NCI-H1092 (cell line): ENCODE measurements at regions not wholly inside any gene's neighbourhood (a gene's known extent, or its start where the extent isn't known, plus 50 kb on each side); places are given as distances from the start of the nearest gene placed in this dataset.
"Not testable (repeated sequence)": the region's sequence is repeated elsewhere in the genome, so short reads cannot be mapped to it uniquely, and the experiment has no call there.

Experiments used
- DNase-seq: peaks from one replicate; lab custom pipeline; 2025; lab: John Stamatoyannopoulos, UW

- DNase-seq = not testable (repeated sequence)
These were observed 310.9 kb upstream of the IZUMO3 start for GRCh38 chr9:24856601-24857000.

GRCh38 chr9:24846248-24846912, 300.7 kb upstream of the IZUMO3 start:
- DNase-seq = no peak

- no peak for DNase-seq
These were observed 298.5 kb upstream of the IZUMO3 start for GRCh38 chr9:24844217-24844616.

GRCh38 chr9:24841993-24842392, 296.3 kb upstream of the IZUMO3 start:
- DNase-seq = no peak

GRCh38 chr9:24832307-24832706, 286.6 kb upstream of the IZUMO3 start:
- DNase-seq = no peak

GRCh38 chr9:24828687-24829086, 283.0 kb upstream of the IZUMO3 start:
- no peak for DNase-seq

GRCh38 chr9:24824607-24825006, 278.9 kb upstream of the IZUMO3 start:
- DNase-seq = no peak

GRCh38 chr9:24820196-24820595, 274.5 kb upstream of the IZUMO3 start:
- DNase-seq = no peak

- no peak for DNase-seq
These were observed 272.1 kb upstream of the IZUMO3 start for GRCh38 chr9:24817756-24818155.

- no peak for DNase-seq
These were observed 270.3 kb upstream of the IZUMO3 start for GRCh38 chr9:24816006-24816405.

GRCh38 chr9:24801344-24801743, 255.6 kb upstream of the IZUMO3 start:
- DNase-seq = no peak

- DNase-seq = no peak
These were observed 248.1 kb upstream of the IZUMO3 start for GRCh38 chr9:24793787-24794186.

- DNase-seq = no peak
These were observed 230.5 kb upstream of the IZUMO3 start for GRCh38 chr9:24776226-24776625.

GRCh38 chr9:24774199-24774598, 228.5 kb upstream of the IZUMO3 start:
- not testable (repeated sequence) for DNase-seq

- no peak for DNase-seq
These were observed 220.4 kb upstream of the IZUMO3 start for GRCh38 chr9:24766081-24766480.

- no peak for DNase-seq
These were observed 219.5 kb upstream of the IZUMO3 start for GRCh38 chr9:24765025-24765756.

GRCh38 chr9:24738421-24738961, 192.8 kb upstream of the IZUMO3 start:
- DNase-seq = no peak

- DNase-seq = no peak
These were observed 186.1 kb upstream of the IZUMO3 start for GRCh38 chr9:24731754-24732153.

- no peak for DNase-seq
These were observed 175.9 kb upstream of the IZUMO3 start for GRCh38 chr9:24721621-24722020.

- no peak for DNase-seq
These were observed 166.5 kb upstream of the IZUMO3 start for GRCh38 chr9:24712206-24712605.

- DNase-seq = no peak
These were observed 163.1 kb upstream of the IZUMO3 start for GRCh38 chr9:24708814-24709213.

GRCh38 chr9:24698881-24699518, 153.3 kb upstream of the IZUMO3 start:
- DNase-seq = no peak

- no peak for DNase-seq
These were observed 126.6 kb upstream of the IZUMO3 start for GRCh38 chr9:24672336-24672735.
